ENCODE measurements at regions not wholly inside any gene's neighbourhood (a gene's known extent, or its start where the extent isn't known, plus 50 kb on each side); places are given as distances from the start of the nearest gene placed in this dataset.

DNA sequence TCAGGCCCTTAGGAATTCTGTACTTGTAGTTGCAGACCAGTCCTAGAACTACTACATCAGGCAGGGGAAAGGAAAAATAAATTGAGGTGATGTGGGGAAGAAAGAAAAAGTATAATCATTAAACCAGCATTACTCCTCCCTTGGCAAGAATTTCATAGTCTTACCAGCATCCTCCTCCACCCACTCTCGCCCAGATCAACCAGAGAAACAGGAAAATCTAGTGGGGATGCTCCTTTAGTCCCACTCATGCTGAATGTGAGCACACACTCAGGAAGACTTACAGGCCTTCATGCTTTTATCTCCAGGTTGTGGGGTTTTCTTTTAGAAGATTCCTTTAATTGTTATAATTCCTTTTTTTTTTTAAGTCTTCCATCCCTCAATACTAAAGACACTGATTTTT is 129.3 kb upstream of the CCDC150 start:
- BruUV-seq (replicated peaks), result no TSS peak
- Histone ChIP-seq H3K36me3 (ENCODE audit: control insufficient read depth in 2 of 2, extremely low read depth in 1 of 2, insufficient read depth in 2 of 2, low read length in 2 of 2) (no peaks in the 10 kb centered on the region), H3K4me1 (ENCODE audit: control insufficient read depth, extremely low read depth, insufficient read depth, low read length) (no peaks in the 10 kb centered on the region), H3K9ac (replicated peaks; ENCODE audit: extremely low read depth, insufficient read depth, low read length) (no peak overlapping the region), H3K4me3 (replicated peaks in 1 of 3; ENCODE audit: insufficient read depth in 1 of 3, low read depth in 1 of 3, low read length in 3 of 3) (no peak overlapping the region), H2AFZ (ENCODE audit: low read depth, low read length) (no peak overlapping the region), H3K27me3 (ENCODE audit: control insufficient read depth in 2 of 2, insufficient read depth in 2 of 2, low read length in 2 of 2) (peaks cover 6 to 10% of the 10 kb centered on the region in 2 experiments), H3K79me2 (ENCODE audit: control insufficient read depth, insufficient read depth, low read length) (no peaks in the 10 kb centered on the region), H3K4me2 (ENCODE audit: insufficient read depth, low read length) (no peak overlapping the region), H3K9me3 (replicated peaks; ENCODE audit: control insufficient read depth, insufficient read depth, low read length) (no peaks in the 10 kb centered on the region), H3K27ac (ENCODE audit: insufficient read depth, low read depth, low read length) (no peak overlapping the region), H3K9me1 (replicated peaks; ENCODE audit: control insufficient read depth, extremely low read depth, insufficient read depth, low read length) (no peaks in the 10 kb centered on the region), H4K20me1 (replicated peaks; ENCODE audit: control insufficient read depth, extremely low read depth, insufficient read depth, low read length) (no peaks in the 10 kb centered on the region)
- dilution Hi-C loops (cut with MboI; ENCODE audit: extremely low pct_ligation_motif_present, low sequenced_read_pairs), result no loop called here
- ChIA-PET CTCF (no interaction called here), POLR2A (no interaction called here)
- TF ChIP-seq MYC (IDR thresholded peaks at IDR 0.05; ENCODE audit: low read depth, low read length) (no peak), EZH2 (IDR thresholded peaks at IDR 0.05; ENCODE audit: borderline replicate concordance, low read depth, low read length, severe bottlenecking) (no peak), JUN (IDR thresholded peaks at IDR 0.05; ENCODE audit: borderline replicate concordance, insufficient read depth, insufficient read length, low read depth) (no peak), POLR2AphosphoS5 (IDR thresholded peaks at IDR 0.05; ENCODE audit: insufficient read depth, low read depth, low read length) (no peak), POLR2A (IDR thresholded peaks at IDR 0.05; ENCODE audit: low read depth, low read length) (no peak), GATA2 (IDR thresholded peaks at IDR 0.05; ENCODE audit: insufficient read depth, insufficient read length, low read depth, low read length) (no peak), FOS (IDR thresholded peaks at IDR 0.05; ENCODE audit: borderline replicate concordance, insufficient read depth, low read length) (no peak)
- TF ChIP-seq, protein P1, sequence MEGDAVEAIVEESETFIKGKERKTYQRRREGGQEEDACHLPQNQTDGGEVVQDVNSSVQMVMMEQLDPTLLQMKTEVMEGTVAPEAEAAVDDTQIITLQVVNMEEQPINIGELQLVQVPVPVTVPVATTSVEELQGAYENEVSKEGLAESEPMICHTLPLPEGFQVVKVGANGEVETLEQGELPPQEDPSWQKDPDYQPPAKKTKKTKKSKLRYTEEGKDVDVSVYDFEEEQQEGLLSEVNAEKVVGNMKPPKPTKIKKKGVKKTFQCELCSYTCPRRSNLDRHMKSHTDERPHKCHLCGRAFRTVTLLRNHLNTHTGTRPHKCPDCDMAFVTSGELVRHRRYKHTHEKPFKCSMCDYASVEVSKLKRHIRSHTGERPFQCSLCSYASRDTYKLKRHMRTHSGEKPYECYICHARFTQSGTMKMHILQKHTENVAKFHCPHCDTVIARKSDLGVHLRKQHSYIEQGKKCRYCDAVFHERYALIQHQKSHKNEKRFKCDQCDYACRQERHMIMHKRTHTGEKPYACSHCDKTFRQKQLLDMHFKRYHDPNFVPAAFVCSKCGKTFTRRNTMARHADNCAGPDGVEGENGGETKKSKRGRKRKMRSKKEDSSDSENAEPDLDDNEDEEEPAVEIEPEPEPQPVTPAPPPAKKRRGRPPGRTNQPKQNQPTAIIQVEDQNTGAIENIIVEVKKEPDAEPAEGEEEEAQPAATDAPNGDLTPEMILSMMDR (IDR thresholded peaks at IDR 0.05; ENCODE audit: extremely low read depth in 1 of 2, insufficient read depth in 1 of 2, low read depth in 1 of 2, low read length in 2 of 2), result no peak
- TF ChIP-seq, protein P2, sequence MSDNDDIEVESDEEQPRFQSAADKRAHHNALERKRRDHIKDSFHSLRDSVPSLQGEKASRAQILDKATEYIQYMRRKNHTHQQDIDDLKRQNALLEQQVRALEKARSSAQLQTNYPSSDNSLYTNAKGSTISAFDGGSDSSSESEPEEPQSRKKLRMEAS (IDR thresholded peaks at IDR 0.05; ENCODE audit: insufficient read depth, insufficient read length), result no peak
- DNase-seq (ENCODE audit: low read depth, low spot score), result no peak
- no peak for FAIRE-seq
- intact Hi-C loops (cut with micrococcal nuclease), result no loop called here

Data from endothelial cell of umbilical vein (primary cell).